GM12865 (cell line): ENCODE measurements at regions not wholly inside any gene's neighbourhood (a gene's known extent, or its start where the extent isn't known, plus 50 kb on each side); places are given as distances from the start of the nearest gene placed in this dataset.

Source experiments
- DNase-seq: peaks from one replicate; pipeline ENCODE4 v3.0.0; 2010; ENCODE audit warnings: low read depth
- H3K4me3 ChIP-seq: 2 replicates; pipeline ENCODE4 v1.5.1; 2011; ENCODE audit warnings: mild to moderate bottlenecking, low read depth, low read length, control low read depth
- CTCF ChIP-seq: IDR thresholded peaks from 2 replicates; pipeline ENCODE4 v1.5.1; 2011; ENCODE audit warnings: low read length, control low read depth, low read depth, inconsistent platforms; ENCODE audit not compliant: insufficient read depth; ENCODE audit errors: missing control alignments

GRCh38 chr7:25835197-25835596, 316.8 kb upstream of the NFE2L3 start:
- no peak for TF ChIP-seq CTCF
- DNase-seq, result no peak
- no peak overlapping the region for H3K4me3 ChIP-seq

DNA sequence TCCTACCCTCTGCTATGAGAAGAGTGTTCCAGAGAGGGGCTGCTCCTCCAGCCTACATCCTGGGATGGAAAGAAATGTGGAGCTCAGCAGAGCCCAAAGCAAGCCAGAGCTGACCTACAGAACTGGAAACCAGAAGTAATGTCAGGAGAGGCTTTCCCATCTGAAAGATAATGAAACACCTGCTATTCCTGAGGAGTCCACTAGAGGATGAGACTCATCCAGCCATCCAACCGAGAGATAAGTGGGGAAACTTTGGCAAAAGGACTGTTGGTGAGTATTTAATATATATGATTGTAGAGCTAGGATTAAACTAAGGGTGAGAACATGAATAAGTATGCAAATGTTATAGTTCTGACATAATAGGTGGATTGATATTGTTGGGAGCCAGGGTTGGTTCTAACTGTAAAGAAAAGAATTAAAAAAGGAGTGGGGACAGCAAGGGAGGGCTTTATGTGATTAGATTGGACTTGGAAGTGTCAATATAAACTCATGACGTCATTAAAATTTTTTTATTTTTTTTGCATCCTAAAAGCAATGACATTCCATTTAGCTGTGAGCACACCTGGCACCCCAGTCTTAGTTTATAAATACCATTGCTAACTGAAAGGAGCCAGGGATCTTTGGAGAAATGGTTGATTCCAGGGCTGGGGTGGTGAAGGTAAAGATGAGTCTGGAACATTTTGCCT, 312.8 kb upstream of the NFE2L3 start:
- no peak for DNase-seq
- no peak overlapping the region for H3K4me3 ChIP-seq
- no peak for TF ChIP-seq CTCF

DNA sequence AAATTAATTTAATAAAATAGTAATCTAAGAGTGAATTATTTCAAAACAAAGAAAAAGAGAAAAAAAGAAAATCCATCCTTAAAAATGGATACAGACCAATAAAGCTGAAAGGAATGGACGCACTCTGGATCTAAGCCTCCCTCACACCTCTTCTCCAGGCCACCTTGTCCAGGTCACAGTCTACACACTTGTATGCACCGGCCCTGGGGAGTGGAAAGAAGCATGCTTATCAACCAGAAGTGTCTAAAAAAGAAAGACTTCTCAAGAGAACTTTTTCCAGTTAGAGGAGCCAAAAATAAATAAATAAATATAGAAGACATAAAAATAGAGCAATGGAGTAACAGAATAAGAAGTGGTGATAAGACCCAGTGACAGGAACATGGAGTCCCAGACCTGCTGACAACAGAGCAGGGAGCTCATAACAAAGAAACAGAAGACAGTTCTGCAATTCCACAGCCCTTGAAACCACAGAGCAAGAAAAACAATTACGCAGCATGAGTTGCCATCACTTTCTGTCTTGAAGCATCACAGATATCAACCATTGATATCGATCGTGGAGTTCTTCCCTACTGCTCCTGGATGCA, 311.7 kb upstream of the NFE2L3 start:
- no peak for DNase-seq
- H3K4me3 ChIP-seq, result no peak overlapping the region
- no peak for TF ChIP-seq CTCF

DNA sequence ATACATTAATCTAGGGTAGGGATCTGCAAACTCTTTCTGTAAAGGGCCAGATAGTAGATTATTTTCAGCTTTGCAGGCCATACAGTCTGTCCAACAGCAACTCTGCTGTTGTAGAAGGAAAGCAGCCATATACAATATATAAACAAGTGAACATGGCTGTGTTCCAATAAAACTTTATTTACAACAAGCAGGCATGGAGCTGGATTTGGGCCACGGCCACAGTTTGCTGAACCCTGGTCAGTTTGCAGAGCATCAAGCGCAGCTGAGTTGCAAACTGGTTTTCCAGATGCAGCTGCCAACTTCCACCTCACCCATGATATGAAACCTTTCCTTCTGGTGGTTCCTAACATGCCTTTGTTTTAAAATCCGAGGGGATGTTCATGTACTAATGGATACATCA, 310.4 kb upstream of the NFE2L3 start:
- no peak overlapping the region for H3K4me3 ChIP-seq
- no peak for DNase-seq
- TF ChIP-seq CTCF, result no peak

GRCh38 chr7:25842201-25842733, 309.7 kb upstream of the NFE2L3 start:
- no peak for DNase-seq
- no peak for TF ChIP-seq CTCF
- H3K4me3 ChIP-seq, result no peak overlapping the region

DNA sequence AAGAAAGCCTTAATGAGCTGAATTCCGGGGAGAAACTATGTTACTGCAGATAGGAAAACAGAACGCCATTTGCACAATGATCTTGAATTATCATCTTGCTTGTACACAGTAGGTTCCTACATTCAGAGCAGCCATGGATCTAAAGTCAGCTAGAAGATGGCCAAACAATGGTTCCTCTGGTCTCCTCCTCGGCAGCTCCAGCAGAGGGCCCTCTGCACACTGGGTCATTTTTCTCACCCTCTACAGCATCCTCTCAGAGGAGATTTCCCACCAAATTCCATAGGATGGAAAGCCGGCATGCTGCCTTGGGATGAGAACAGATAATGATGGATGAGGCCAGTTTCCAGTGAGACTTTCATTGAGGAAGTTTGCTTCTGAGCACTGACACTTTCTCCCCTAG, 308.5 kb upstream of the NFE2L3 start:
- no peak for TF ChIP-seq CTCF
- DNase-seq, result no peak
- H3K4me3 ChIP-seq, result no peak overlapping the region
